ENCODE measurements at regions not wholly inside any gene's neighbourhood (a gene's known extent, or its start where the extent isn't known, plus 50 kb on each side); places are given as distances from the start of the nearest gene placed in this dataset.

DNA sequence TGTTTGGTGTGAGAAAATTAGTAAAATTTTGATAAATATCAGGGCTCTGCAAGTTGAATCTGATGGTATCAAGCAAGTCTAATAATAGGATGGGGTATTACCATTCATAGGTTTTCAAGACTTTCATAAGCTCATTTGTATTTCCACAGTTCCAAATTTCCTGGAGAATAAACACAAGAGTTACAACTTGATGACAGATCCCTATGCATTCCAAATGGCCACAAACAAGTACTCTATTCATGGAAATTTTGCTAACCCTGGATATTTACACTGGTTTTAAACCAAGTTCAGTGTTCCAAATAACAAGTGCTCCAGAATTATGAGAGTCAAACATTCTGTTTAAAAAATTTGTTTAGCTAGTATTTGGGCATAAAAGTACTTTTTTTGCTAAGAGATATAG lies 75.0 kb upstream of the CNTN6 start:
- CTCF ChIA-PET, result no interaction called here
- no peak overlapping the region for H3K4me3 Mint-ChIP-seq
- no peaks in the 10 kb centered on the region for H3K4me1 Mint-ChIP-seq
- TF ChIP-seq, protein P1, sequence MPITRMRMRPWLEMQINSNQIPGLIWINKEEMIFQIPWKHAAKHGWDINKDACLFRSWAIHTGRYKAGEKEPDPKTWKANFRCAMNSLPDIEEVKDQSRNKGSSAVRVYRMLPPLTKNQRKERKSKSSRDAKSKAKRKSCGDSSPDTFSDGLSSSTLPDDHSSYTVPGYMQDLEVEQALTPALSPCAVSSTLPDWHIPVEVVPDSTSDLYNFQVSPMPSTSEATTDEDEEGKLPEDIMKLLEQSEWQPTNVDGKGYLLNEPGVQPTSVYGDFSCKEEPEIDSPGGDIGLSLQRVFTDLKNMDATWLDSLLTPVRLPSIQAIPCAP (CRISPR knock-in tag; IDR thresholded peaks at IDR 0.05), result no peak
- no peak for TF ChIP-seq IRF2 (CRISPR knock-in tag; IDR thresholded peaks at IDR 0.05; ENCODE audit: borderline replicate concordance, low read depth)
- TF ChIP-seq RELA (CRISPR knock-in tag; IDR thresholded peaks at IDR 0.05; ENCODE audit: borderline replicate concordance), result no peak
- TF ChIP-seq ETV6 (CRISPR knock-in tag; IDR thresholded peaks at IDR 0.05), result no peak
- TF ChIP-seq HMGA2 (CRISPR knock-in tag; IDR thresholded peaks at IDR 0.05), result no peak
- TF ChIP-seq, protein P2, sequence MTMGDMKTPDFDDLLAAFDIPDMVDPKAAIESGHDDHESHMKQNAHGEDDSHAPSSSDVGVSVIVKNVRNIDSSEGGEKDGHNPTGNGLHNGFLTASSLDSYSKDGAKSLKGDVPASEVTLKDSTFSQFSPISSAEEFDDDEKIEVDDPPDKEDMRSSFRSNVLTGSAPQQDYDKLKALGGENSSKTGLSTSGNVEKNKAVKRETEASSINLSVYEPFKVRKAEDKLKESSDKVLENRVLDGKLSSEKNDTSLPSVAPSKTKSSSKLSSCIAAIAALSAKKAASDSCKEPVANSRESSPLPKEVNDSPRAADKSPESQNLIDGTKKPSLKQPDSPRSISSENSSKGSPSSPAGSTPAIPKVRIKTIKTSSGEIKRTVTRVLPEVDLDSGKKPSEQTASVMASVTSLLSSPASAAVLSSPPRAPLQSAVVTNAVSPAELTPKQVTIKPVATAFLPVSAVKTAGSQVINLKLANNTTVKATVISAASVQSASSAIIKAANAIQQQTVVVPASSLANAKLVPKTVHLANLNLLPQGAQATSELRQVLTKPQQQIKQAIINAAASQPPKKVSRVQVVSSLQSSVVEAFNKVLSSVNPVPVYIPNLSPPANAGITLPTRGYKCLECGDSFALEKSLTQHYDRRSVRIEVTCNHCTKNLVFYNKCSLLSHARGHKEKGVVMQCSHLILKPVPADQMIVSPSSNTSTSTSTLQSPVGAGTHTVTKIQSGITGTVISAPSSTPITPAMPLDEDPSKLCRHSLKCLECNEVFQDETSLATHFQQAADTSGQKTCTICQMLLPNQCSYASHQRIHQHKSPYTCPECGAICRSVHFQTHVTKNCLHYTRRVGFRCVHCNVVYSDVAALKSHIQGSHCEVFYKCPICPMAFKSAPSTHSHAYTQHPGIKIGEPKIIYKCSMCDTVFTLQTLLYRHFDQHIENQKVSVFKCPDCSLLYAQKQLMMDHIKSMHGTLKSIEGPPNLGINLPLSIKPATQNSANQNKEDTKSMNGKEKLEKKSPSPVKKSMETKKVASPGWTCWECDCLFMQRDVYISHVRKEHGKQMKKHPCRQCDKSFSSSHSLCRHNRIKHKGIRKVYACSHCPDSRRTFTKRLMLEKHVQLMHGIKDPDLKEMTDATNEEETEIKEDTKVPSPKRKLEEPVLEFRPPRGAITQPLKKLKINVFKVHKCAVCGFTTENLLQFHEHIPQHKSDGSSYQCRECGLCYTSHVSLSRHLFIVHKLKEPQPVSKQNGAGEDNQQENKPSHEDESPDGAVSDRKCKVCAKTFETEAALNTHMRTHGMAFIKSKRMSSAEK (CRISPR knock-in tag; IDR thresholded peaks at IDR 0.05; ENCODE audit: borderline replicate concordance), result no peak
- no peak for TF ChIP-seq ZNF138 (CRISPR knock-in tag; conservative IDR thresholded peaks at IDR 0.05)
- TF ChIP-seq TCF7 (CRISPR knock-in tag; IDR thresholded peaks at IDR 0.05; ENCODE audit: low read depth), result no peak
- TF ChIP-seq CREB1 (CRISPR knock-in tag; IDR thresholded peaks at IDR 0.05), result no peak
- TF ChIP-seq ZNF396 (CRISPR knock-in tag; IDR thresholded peaks at IDR 0.05; ENCODE audit: borderline replicate concordance), result no peak
- TF ChIP-seq SMAD4 (CRISPR knock-in tag; IDR thresholded peaks at IDR 0.05), result no peak
- TF ChIP-seq, protein P3, sequence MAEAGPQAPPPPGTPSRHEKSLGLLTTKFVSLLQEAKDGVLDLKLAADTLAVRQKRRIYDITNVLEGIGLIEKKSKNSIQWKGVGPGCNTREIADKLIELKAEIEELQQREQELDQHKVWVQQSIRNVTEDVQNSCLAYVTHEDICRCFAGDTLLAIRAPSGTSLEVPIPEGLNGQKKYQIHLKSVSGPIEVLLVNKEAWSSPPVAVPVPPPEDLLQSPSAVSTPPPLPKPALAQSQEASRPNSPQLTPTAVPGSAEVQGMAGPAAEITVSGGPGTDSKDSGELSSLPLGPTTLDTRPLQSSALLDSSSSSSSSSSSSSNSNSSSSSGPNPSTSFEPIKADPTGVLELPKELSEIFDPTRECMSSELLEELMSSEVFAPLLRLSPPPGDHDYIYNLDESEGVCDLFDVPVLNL (CRISPR knock-in tag; IDR thresholded peaks at IDR 0.05; ENCODE audit: borderline replicate concordance, low read depth), result no peak
- TF ChIP-seq SP1 (CRISPR knock-in tag; conservative IDR thresholded peaks at IDR 0.05), result no peak
- TF ChIP-seq NR3C1 (CRISPR knock-in tag; conservative IDR thresholded peaks at IDR 0.05; ENCODE audit: low read depth), result no peak
- TF ChIP-seq, protein P4, sequence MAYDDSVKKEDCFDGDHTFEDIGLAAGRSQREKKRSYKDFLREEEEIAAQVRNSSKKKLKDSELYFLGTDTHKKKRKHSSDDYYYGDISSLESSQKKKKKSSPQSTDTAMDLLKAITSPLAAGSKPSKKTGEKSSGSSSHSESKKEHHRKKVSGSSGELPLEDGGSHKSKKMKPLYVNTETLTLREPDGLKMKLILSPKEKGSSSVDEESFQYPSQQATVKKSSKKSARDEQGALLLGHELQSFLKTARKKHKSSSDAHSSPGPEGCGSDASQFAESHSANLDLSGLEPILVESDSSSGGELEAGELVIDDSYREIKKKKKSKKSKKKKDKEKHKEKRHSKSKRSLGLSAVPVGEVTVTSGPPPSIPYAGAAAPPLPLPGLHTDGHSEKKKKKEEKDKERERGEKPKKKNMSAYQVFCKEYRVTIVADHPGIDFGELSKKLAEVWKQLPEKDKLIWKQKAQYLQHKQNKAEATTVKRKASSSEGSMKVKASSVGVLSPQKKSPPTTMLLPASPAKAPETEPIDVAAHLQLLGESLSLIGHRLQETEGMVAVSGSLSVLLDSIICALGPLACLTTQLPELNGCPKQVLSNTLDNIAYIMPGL (CRISPR knock-in tag; IDR thresholded peaks at IDR 0.05), result no peak
- no peak overlapping the region for H3K27ac Mint-ChIP-seq
- peaks cover 63% of the 10 kb centered on the region for H3K36me3 Mint-ChIP-seq
- no peak for DNase-seq (ENCODE audit: low spot score)
- H3K27me3 Mint-ChIP-seq (ENCODE audit: low read depth), result no peaks in the 10 kb centered on the region
- peaks cover 75% of the 10 kb centered on the region for H3K9me3 Mint-ChIP-seq
- POLR2A ChIA-PET, result no interaction called here
- ATAC-seq, result no peak

DNA sequence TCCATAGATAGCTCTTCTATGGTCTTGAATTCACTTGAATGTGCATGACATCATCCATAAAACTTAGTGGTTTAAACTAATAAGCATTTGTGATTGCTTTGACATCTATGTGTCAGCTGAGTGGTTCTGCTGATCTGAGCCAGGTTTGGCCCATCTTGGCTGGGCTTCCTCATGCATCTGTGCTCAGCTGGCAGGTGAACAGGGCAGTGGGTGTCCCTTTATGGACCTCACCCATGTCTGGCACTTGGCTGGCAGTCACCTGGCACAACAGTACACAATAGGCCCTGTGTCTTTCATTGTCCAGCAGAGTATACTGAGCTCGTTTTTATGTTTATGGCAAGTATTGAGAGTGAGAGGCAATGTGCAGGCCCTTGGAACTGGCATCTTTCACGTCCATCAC lies 73.7 kb upstream of the CNTN6 start:
- Mint-ChIP-seq H3K4me1 (no peaks in the 10 kb centered on the region), H3K9me3 (peaks cover 69% of the 10 kb centered on the region), H3K27ac (no peak overlapping the region), H3K36me3 (peaks cover 62% of the 10 kb centered on the region), H3K4me3 (no peak overlapping the region), H3K27me3 (ENCODE audit: low read depth) (no peaks in the 10 kb centered on the region)
- POLR2A ChIA-PET, result no interaction called here
- ATAC-seq (no peak), DNase-seq (ENCODE audit: low spot score) (no peak)
- CTCF ChIA-PET, result no interaction called here
- TF ChIP-seq ZNF138 (CRISPR knock-in tag; conservative IDR thresholded peaks at IDR 0.05) (no peak), TEAD4 (CRISPR knock-in tag; IDR thresholded peaks at IDR 0.05) (no peak), IRF2 (CRISPR knock-in tag; IDR thresholded peaks at IDR 0.05; ENCODE audit: borderline replicate concordance, low read depth) (no peak), FOXP1 (CRISPR knock-in tag; IDR thresholded peaks at IDR 0.05; ENCODE audit: borderline replicate concordance) (no peak), ZNF232 (CRISPR knock-in tag; IDR thresholded peaks at IDR 0.05) (no peak), NR2C2 (CRISPR knock-in tag; IDR thresholded peaks at IDR 0.05) (no peak), ESRRA (CRISPR knock-in tag; IDR thresholded peaks at IDR 0.05; ENCODE audit: borderline replicate concordance) (no peak), ZNF416 (CRISPR knock-in tag; IDR thresholded peaks at IDR 0.05) (no peak), FOXK1 (CRISPR knock-in tag; IDR thresholded peaks at IDR 0.05) (no peak), RELA (CRISPR knock-in tag; IDR thresholded peaks at IDR 0.05; ENCODE audit: borderline replicate concordance) (no peak), JUN (CRISPR knock-in tag; IDR thresholded peaks at IDR 0.05) (no peak)
- TF ChIP-seq, protein P5, sequence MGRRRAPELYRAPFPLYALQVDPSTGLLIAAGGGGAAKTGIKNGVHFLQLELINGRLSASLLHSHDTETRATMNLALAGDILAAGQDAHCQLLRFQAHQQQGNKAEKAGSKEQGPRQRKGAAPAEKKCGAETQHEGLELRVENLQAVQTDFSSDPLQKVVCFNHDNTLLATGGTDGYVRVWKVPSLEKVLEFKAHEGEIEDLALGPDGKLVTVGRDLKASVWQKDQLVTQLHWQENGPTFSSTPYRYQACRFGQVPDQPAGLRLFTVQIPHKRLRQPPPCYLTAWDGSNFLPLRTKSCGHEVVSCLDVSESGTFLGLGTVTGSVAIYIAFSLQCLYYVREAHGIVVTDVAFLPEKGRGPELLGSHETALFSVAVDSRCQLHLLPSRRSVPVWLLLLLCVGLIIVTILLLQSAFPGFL (CRISPR knock-in tag; IDR thresholded peaks at IDR 0.05; ENCODE audit: borderline replicate concordance), result no peak
- TF ChIP-seq, protein P1 (CRISPR knock-in tag; IDR thresholded peaks at IDR 0.05), result no peak
- TF ChIP-seq, protein P6, sequence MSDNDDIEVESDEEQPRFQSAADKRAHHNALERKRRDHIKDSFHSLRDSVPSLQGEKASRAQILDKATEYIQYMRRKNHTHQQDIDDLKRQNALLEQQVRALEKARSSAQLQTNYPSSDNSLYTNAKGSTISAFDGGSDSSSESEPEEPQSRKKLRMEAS (CRISPR knock-in tag; IDR thresholded peaks at IDR 0.05), result no peak

Data from WTC11 (cell line).